CD4-positive, alpha-beta T cell treated with Interleukin-4 for 4 hours (primary cell): ENCODE measurements at regions not wholly inside any gene's neighbourhood (a gene's known extent, or its start where the extent isn't known, plus 50 kb on each side); places are given as distances from the start of the nearest gene placed in this dataset.

Experiments used
- DNase-seq: peaks from one replicate; pipeline ENCODE4 v3.0.0-alpha.2; 2020

- no peak for DNase-seq
These were observed 323.3 kb upstream of the AJAP1 start for GRCh38 chr1:4330805-4331766.

DNA sequence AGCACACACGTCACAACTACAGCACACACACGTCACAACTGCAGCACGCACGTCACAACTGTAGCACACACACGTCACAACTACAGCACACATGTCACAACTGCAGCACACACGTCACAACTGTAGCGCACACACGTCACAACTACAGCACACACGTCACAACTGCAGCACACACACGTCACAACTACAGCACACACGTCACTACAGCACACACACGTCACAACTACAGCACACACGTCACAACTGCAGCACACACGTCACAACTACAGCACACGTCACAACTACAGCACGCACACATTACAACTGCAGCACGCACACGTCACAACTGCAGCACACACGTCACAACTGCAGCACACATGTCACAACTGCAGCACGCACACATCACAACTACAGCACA lies 322.6 kb upstream of the AJAP1 start:
- no peak for DNase-seq

GRCh38 chr1:4336507-4336906 lies 317.9 kb upstream of the AJAP1 start:
- no peak for DNase-seq

- no peak for DNase-seq
These were observed 313.0 kb upstream of the AJAP1 start for GRCh38 chr1:4341421-4341820.

DNA sequence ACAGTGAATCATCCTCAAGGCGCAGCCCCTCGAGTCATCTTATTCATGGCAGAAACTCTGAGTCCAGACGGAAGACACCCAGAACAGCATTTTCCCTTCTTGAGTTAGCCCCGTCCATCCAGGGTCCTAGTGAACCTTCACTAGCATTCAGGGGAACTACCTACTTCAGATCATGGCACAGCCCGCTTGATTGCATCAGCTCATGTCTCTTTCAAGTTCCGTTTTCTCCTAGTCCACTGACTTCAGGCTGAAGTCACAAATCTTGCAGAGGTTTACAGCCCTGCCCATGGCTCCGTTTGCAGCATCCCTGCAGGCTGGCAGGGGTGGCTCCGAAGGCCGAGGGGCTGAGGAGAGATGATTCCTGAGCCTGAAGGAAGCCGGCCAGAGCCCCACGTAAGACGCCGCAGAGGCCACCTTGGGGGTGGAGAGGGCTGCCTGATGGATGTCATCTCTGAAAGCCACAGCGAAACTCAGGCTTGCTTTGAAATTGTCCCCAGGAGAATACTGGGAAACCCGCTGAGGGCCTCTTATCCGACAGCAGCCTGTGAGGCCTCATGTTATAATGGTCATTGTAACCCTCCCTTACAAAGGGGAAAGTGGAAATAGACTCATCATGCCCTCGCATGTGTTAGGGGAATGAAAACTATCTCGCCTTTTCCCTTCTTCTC lies 310.2 kb upstream of the AJAP1 start:
- DNase-seq: no peak

GRCh38 chr1:4345094-4345493 lies 309.3 kb upstream of the AJAP1 start:
- DNase-seq: no peak

DNA sequence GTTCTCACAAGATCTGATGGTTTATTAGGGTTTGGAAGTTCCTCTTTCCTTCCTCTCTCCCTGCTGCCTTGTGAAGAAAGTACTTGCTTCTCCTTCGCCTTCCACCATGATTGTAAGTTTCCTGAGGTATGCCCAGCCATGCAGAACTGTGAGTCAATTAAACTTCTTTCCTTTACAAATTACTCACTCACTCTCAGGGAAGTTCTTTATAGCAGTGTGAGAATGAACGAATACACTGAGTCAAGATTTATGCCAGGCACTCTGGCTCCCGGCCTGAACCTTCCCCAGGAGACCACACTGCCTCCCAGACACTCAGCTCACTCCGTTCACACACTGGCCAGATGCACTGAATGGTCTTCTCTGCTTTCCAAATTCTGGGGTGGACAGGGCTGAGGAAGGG lies 308.3 kb upstream of the AJAP1 start:
- no peak for DNase-seq

- no peak for DNase-seq
These were observed 303.0 kb upstream of the AJAP1 start for GRCh38 chr1:4351453-4351852.

GRCh38 chr1:4353090-4353856 lies 301.1 kb upstream of the AJAP1 start:
- DNase-seq: no peak

DNA sequence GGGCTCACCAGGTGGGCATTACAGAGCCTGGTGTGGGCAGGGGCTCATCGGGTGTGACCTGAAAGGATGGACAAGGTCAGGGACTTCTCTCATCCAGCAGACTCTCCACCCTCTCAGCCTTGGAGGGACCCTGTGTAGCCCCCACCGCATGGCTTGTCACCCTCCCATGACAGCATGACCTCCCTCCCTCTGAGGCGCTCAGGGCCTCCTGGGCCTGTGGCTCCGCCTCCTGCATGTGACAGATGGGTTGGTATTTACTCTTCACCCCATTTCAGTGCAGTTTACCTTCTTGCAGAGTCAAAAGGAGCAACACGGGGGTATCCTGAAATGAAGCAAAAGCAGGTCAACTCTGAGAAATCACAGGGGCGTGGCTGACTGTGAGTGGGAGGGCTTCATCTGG lies 298.6 kb upstream of the AJAP1 start:
- DNase-seq: no peak

GRCh38 chr1:4362314-4363044 lies 291.9 kb upstream of the AJAP1 start:
- DNase-seq: no peak

DNA sequence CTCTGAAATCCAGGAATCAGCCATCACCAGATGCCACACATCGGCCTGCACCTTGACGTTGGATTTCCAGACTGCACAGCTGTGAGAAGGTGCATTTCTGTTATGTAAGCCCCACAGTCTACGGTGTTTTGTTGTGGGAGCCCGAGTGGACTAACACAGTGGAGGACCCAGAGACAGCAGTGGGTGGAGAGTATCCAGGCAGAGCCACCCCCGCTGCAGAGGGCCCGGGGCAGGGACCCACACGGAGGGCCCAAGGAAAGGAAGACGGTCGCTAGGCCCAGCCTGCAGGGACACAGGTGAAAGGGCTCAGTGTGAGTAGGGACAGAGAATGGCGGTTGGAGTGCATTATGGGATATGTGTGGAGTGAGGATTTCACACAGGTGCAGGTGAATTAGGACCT lies 288.3 kb upstream of the AJAP1 start:
- DNase-seq: no peak

DNA sequence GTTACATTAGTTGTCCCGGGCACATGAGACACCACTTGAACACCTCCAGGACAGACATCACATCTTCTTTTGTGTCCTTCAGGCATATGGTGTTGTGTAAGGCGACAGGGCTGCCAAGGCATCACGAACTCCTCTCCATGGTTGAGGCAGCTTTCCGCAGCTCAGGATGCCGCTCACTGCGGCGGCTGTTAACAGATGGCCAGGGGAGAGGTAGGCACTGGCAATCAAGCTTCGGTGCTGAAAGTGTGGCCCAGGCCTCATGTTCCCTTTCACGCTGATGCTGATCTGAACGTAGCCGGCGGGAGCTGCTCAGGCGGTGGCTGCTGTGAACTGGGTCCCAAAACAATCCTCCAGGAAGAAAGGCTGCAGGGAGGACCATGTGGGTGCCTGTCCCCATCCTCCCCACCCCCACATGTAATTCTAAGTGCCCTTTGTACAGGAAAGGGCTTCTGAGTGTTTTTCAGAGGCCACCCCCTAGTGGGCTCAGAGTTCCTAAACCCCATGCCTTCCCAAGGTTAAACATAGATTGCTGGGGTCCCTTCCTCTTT lies 287.1 kb upstream of the AJAP1 start:
- DNase-seq: no peak

DNA sequence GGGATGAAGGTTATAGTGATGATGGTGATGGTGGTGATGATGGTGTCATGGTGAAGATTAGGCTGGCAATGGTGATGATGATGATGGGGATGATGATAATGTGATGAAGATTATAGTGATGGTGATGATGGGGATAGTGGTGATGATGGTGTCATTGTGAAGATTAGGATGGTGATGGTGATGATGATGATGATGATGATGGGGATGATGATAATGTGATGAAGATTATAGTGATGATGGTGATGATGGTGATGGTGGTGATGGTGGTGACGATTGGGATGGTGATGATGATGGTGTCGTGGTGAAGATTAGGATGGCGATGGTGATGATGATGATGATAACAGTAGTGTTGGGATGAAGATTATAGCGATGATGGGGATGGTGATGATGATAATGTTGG lies 285.1 kb upstream of the AJAP1 start:
- no peak for DNase-seq

GRCh38 chr1:4371849-4372248 lies 282.6 kb upstream of the AJAP1 start:
- DNase-seq: no peak

DNA sequence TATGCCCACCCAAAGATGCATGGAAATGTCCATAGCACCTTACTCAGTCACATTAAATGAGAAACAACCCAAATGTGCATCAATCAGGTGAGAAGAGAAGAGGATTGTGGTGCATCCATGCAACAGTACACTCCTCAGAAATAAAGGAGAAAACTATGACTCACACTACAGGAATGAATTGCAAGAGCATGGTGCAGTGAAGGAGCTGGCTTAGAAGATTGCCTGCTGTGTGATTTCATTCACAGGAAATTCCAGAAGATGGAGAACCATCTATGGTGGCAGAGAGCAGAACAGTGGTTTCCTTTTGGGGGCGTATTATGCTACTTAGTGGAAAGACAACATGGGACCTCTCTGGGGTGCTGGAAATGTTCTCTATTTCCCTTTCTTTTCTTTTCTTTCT lies 278.6 kb upstream of the AJAP1 start:
- DNase-seq: no peak

DNA sequence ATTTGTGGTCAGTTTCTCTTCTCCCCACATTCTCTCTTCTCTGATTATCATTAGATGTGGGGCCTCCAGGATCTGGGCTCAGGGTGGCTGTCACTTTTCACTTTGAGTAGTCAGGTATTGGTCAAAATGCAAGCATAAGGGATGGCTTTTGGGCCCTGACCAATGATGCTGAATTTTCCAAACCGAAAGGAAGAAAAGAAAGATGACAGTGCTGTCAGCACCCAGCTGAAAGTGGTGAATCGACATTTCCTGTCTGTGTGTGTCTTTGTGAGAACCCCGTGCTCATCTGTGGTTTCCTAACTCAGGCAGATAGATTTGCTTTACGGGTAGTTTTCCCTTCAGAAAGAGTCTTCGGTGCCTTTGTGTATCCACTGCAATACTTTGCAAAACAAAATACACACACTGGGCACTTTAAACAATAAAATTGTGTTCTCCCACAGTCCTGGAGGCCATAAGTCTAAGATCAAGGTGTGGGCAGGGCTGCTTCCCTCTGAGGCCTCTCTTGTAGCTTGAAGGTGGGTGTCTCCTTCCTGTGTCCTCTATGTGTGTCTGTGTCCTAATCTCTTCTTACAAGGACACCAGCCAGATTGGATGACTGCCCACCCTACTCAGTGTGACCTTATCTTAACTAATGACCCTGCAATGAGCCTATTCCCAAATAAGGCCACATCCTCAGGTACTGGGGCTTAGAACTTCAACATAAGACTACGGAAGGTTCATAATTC lies 274.8 kb upstream of the AJAP1 start:
- DNase-seq: no peak

GRCh38 chr1:4380564-4381168 lies 273.7 kb upstream of the AJAP1 start:
- DNase-seq: no peak

- DNase-seq: no peak
These were observed 261.2 kb upstream of the AJAP1 start for GRCh38 chr1:4393191-4393590.

GRCh38 chr1:4394366-4394765 lies 260.0 kb upstream of the AJAP1 start:
- no peak for DNase-seq

DNA sequence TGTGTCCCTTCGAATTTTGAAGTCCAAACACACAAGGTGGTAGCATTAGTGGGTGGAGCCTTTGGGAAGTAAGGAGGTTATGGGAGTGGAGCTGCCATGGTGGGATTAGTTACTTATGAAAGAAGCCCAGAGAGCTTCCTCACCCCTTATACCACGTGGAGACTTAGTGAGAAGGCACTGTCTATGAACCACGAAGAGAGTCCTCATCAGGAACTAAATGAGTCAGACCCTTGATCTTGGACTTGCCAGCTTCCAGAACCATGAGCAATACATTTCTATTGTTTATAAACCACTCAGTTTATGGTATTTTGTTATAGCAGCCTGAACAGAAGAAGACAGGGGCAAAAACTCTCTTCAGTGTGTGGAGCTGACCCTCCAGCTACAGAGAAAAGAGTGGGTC lies 259.3 kb upstream of the AJAP1 start:
- no peak for DNase-seq
